Upper lobe of right lung (tissue), 1 donor: ENCODE measurements at regions not wholly inside any gene's neighbourhood (a gene's known extent, or its start where the extent isn't known, plus 50 kb on each side); places are given as distances from the start of the nearest gene placed in this dataset.

Experiments used
- ATAC-seq: fragments of 200-7000 bp; cut with Tn5 transposase; one replicate; pipeline ENCODE4 v1.9.1; 2020; ENCODE audit warnings: mild to moderate bottlenecking, moderate library complexity
- DNase-seq: peaks from one replicate; pipeline ENCODE4 v3.0.0-alpha.2; 2020
- H3K27ac ChIP-seq: fragments of 200-600 bp; one replicate; pipeline ENCODE4 v1.8.0; 2022
- H3K27me3 ChIP-seq: fragments of 200-600 bp; one replicate; pipeline ENCODE4 v1.8.0; 2022; ENCODE audit warnings: mild to moderate bottlenecking
- H3K36me3 ChIP-seq: fragments of 200-600 bp; one replicate; pipeline ENCODE4 v1.8.0; 2022
- H3K4me1 ChIP-seq: fragments of 200-600 bp; one replicate; pipeline ENCODE4 v1.8.0; 2022
- H3K4me3 ChIP-seq: fragments of 200-600 bp; one replicate; pipeline ENCODE4 v1.8.0; 2022; ENCODE audit warnings: mild to moderate bottlenecking
- H3K9me3 ChIP-seq: fragments of 200-600 bp; one replicate; pipeline ENCODE4 v1.8.0; 2022
- CTCF ChIP-seq: fragments of 200-600 bp; IDR thresholded peaks from one replicate; pipeline ENCODE4 v1.8.0; 2022; ENCODE audit warnings: antibody characterized with exemption
- intact Hi-C: fragments of 100-400 bp; cut with DNase I; formaldehyde crosslinking; loops from one replicate; pipeline ENCODE4 v1.11.0; 2022
- donor health status: DM: no; HTN: yes; CAD: no; lungs with severe emphysema.

GRCh38 chr10:4509405-4509804 lies 316.6 kb upstream of the AKR1E2 start:
- intact Hi-C loops, result no loop called here
- Histone ChIP-seq H3K27ac (no peak overlapping the region), H3K4me3 (no peak overlapping the region), H3K9me3 (no peaks in the 10 kb centered on the region), H3K4me1 (peaks cover 5% of the 10 kb centered on the region), H3K36me3 (no peaks in the 10 kb centered on the region), H3K27me3 (no peaks in the 10 kb centered on the region)
- no peak for TF ChIP-seq CTCF
- ATAC-seq (no peak), DNase-seq (no peak)

- Histone ChIP-seq H3K4me3 (no peak overlapping the region), H3K27ac (no peak overlapping the region), H3K27me3 (no peaks in the 10 kb centered on the region), H3K36me3 (no peaks in the 10 kb centered on the region), H3K9me3 (no peaks in the 10 kb centered on the region), H3K4me1 (no peaks in the 10 kb centered on the region)
- intact Hi-C loops, result no loop called here
- no peak for ATAC-seq
- no peak for TF ChIP-seq CTCF
- no peak for DNase-seq
Observed at GRCh38 chr10:4506095-4506494, 319.9 kb upstream of the AKR1E2 start.

GRCh38 chr10:4504550-4504949 lies 321.5 kb upstream of the AKR1E2 start:
- Histone ChIP-seq H3K27ac (no peak overlapping the region), H3K4me3 (no peak overlapping the region), H3K9me3 (no peaks in the 10 kb centered on the region), H3K36me3 (no peaks in the 10 kb centered on the region), H3K27me3 (no peaks in the 10 kb centered on the region), H3K4me1 (no peaks in the 10 kb centered on the region)
- DNase-seq, result no peak
- intact Hi-C loops, result no loop called here
- TF ChIP-seq CTCF, result no peak
- ATAC-seq, result no peak

GRCh38 chr10:4503076-4503475 lies 322.9 kb upstream of the AKR1E2 start:
- Histone ChIP-seq H3K4me3 (no peak overlapping the region), H3K27me3 (no peaks in the 10 kb centered on the region), H3K9me3 (no peaks in the 10 kb centered on the region), H3K27ac (no peak overlapping the region), H3K4me1 (peaks cover 3% of the 10 kb centered on the region), H3K36me3 (no peaks in the 10 kb centered on the region)
- no peak for ATAC-seq
- DNase-seq, result no peak
- no peak for TF ChIP-seq CTCF
- intact Hi-C loops, result no loop called here

GRCh38 chr10:4501306-4501705 lies 324.7 kb upstream of the AKR1E2 start:
- Histone ChIP-seq H3K4me1 (peaks cover 7% of the 10 kb centered on the region), H3K27ac (no peak overlapping the region)
- intact Hi-C loops, result no loop called here

More at GRCh38 chr10:4501306-4501705, 324.7 kb upstream of the AKR1E2 start:
- no peaks in the 10 kb centered on the region for H3K27me3 ChIP-seq
- H3K9me3 ChIP-seq, result no peaks in the 10 kb centered on the region
- no peak overlapping the region for H3K4me3 ChIP-seq
- no peaks in the 10 kb centered on the region for H3K36me3 ChIP-seq
- ATAC-seq (no peak), DNase-seq (no peak)
- TF ChIP-seq CTCF, result no peak
